ENCODE measurements at regions not wholly inside any gene's neighbourhood (a gene's known extent, or its start where the extent isn't known, plus 50 kb on each side); places are given as distances from the start of the nearest gene placed in this dataset.

- Mint-ChIP-seq H3K4me3 (no peak overlapping the region), H3K4me1 (no peaks in the 10 kb centered on the region), H3K36me3 (no peaks in the 10 kb centered on the region), H3K27me3 (peaks cover 2 to 7% of the 10 kb centered on the region in 2 donors), H3K27ac (no peak overlapping the region), H3K9me3 (no peaks in the 10 kb centered on the region)
- CTCF ChIA-PET, result interaction anchor here (1.2 kb wide), 1 partner anchor 473 kb away, joined by 5 read pairs; no protein-coding TSS in a partner anchor
- H3K36me3 ChIP-seq (ENCODE audit: insufficient read depth, low read length), result no peaks in the 10 kb centered on the region
- no peaks in the 10 kb centered on the region for H3K27me3 ChIP-seq (ENCODE audit: insufficient read depth, low read length, poor library complexity, severe bottlenecking)
- H3K27ac ChIP-seq (ENCODE audit: low read depth, low read length), result no peak overlapping the region
- H3K4me1 ChIP-seq (ENCODE audit: insufficient read depth, low read length), result no peaks in the 10 kb centered on the region
- H3K9me3 ChIP-seq (ENCODE audit: low read length), result no peaks in the 10 kb centered on the region
- POLR2A ChIA-PET, result no interaction called here
- no peak overlapping the region for H3K4me3 ChIP-seq (ENCODE audit: low read length)
- DNase-seq, result no peak
Observed at GRCh38 chr2:30860003-30860725, 52.9 kb upstream of the CAPN13 start.

Measured in CD8-positive, alpha-beta memory T cell (primary cell).